Gastroesophageal sphincter (tissue), 3 donors: ENCODE measurements at regions not wholly inside any gene's neighbourhood (a gene's known extent, or its start where the extent isn't known, plus 50 kb on each side); places are given as distances from the start of the nearest gene placed in this dataset.
"Not testable (repeated sequence)": the region's sequence is repeated elsewhere in the genome, so short reads cannot be mapped to it uniquely, and the experiment has no call there.

Experiments used
- EP300 ChIP-seq: sonication (generic); formaldehyde crosslinking; IDR thresholded peaks from one replicate; pipeline ENCODE4 v1.6.1; 2017; ENCODE audit warnings: antibody characterized with exemption, mild to moderate bottlenecking
- TF ChIP-seq, protein P1 (sequence below), 4 experiments: fragments of 200-600 bp in 2 of 4; fragments of 450-650 bp in 2 of 4; sonication (generic) in 1 of 4; IDR thresholded peaks; one replicate each; pipeline ENCODE4 v1.5.1; 2017 to 2019; ENCODE audit warnings: antibody characterized with exemption in 4 of 4, mild to moderate bottlenecking in 2 of 4, moderate library complexity in 2 of 4

DNA sequence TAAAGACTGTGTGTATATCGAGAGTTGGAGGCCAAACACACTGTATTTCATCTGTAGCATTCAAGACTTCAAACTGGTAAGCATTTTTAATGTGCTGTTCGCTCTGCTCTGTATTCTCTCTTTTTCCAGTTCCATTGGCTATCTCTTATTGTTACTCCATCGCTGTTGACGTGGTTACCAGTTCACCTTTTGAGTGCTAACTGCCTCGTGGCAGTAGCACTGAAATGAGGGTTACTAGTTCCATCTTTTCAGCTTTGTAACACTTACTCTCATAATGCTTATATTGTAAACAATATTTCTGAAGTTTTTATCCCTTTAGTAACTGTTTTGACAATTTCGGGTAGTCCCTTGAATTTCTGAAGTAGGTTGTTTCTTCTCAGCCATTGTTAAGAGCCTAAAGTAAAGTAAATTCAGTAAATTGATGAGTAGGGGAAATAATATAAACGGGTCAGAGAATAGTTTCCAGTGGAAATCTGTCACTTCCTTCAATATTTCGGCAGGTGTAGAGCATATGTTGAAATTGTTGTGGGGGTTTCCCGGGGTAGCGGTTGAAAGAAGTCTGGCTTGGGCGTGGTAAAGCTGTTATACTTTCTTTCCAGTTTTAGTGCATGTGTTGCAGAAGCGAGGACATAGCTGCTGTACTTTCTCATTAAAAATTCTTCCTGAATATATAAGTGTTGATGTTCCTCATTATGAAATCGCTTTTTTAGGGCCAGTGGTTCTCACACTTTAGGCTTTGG lies 175.7 kb upstream of the GOLGA6L22 start:
- not testable (repeated sequence) for TF ChIP-seq EP300
- TF ChIP-seq, protein P1, sequence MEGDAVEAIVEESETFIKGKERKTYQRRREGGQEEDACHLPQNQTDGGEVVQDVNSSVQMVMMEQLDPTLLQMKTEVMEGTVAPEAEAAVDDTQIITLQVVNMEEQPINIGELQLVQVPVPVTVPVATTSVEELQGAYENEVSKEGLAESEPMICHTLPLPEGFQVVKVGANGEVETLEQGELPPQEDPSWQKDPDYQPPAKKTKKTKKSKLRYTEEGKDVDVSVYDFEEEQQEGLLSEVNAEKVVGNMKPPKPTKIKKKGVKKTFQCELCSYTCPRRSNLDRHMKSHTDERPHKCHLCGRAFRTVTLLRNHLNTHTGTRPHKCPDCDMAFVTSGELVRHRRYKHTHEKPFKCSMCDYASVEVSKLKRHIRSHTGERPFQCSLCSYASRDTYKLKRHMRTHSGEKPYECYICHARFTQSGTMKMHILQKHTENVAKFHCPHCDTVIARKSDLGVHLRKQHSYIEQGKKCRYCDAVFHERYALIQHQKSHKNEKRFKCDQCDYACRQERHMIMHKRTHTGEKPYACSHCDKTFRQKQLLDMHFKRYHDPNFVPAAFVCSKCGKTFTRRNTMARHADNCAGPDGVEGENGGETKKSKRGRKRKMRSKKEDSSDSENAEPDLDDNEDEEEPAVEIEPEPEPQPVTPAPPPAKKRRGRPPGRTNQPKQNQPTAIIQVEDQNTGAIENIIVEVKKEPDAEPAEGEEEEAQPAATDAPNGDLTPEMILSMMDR (IDR thresholded peaks at IDR 0.05): not testable (repeated sequence)
